H1 (cell line): ENCODE measurements at regions not wholly inside any gene's neighbourhood (a gene's known extent, or its start where the extent isn't known, plus 50 kb on each side); places are given as distances from the start of the nearest gene placed in this dataset.

ENCODE experiments used
- CTCF ChIA-PET: fragments of 300-600 bp; sonication (Branson Sonifier 250); formaldehyde crosslinking; loops from one replicate; lab custom pipeline; 2021; ENCODE audit not compliant: partially characterized antibody; lab: Charles Lee
- POLR2A ChIA-PET: fragments of 300-600 bp; sonication (Branson Sonifier 250); formaldehyde crosslinking; loops from one replicate; lab custom pipeline; 2021; ENCODE audit warnings: inconsistent platforms; ENCODE audit not compliant: partially characterized antibody; lab: Charles Lee
- DNase-seq, 2 experiments: peaks; one replicate each; pipeline versions ENCODE4 v3.0.0 to v3.0.0-alpha.2; 2010 to 2022; ENCODE audit warnings: low spot score in 2 of 2, low read depth in 1 of 2, mixed read lengths in 1 of 2
- FAIRE-seq: peaks from 2 replicates; lab custom pipeline; 2011; peaks lifted over from hg19 to GRCh38; lab: Jason Lieb, UNC
- H2AFZ ChIP-seq: 2 replicates; pipeline ENCODE4 v1.8.1; 2012; ENCODE audit warnings: low read length, inconsistent platforms
- H2AK5ac ChIP-seq: 2 replicates; pipeline ENCODE4 v1.6.1; 2013; ENCODE audit warnings: low read depth, low read length
- H2BK120ac ChIP-seq: replicated peaks from 2 replicates; pipeline ENCODE3; 2013; ENCODE audit warnings: low read depth, low read length, inconsistent platforms
- H2BK12ac ChIP-seq: 2 replicates; pipeline ENCODE4 v1.6.1; 2013; ENCODE audit warnings: low read depth, low read length
- H2BK15ac ChIP-seq: 2 replicates; pipeline ENCODE4 v1.6.1; 2013; ENCODE audit warnings: low read length
- H2BK20ac ChIP-seq: 2 replicates; pipeline ENCODE4 v1.6.1; 2013; ENCODE audit warnings: low read length
- H2BK5ac ChIP-seq: 2 replicates; pipeline ENCODE4 v1.6.1; 2013; ENCODE audit warnings: low read depth, low read length
- H3K14ac ChIP-seq: 2 replicates; pipeline ENCODE4 v1.6.1; 2013; ENCODE audit warnings: inconsistent platforms; ENCODE audit not compliant: insufficient read length
- H3K18ac ChIP-seq: 2 replicates; pipeline ENCODE4 v1.6.1; 2013; ENCODE audit warnings: low read length; ENCODE audit errors: extremely low read depth
- H3K23ac ChIP-seq: 2 replicates; pipeline ENCODE4 v1.6.1; 2013; ENCODE audit warnings: inconsistent platforms; ENCODE audit not compliant: insufficient read length
- H3K23me2 ChIP-seq: 2 replicates; pipeline ENCODE4 v1.6.1; 2013; ENCODE audit warnings: low read depth, low read length
- H3K27ac ChIP-seq: 2 replicates; pipeline ENCODE4 v1.6.1; 2011; ENCODE audit warnings: low read depth, low read length, inconsistent platforms
- H3K27me3 ChIP-seq, 4 experiments: replicated peaks in 1 of 4; 1 replicate in 1 of 4; 2 replicates in 3 of 4; pipeline versions ENCODE4 v1.6.1 to v1.8.1; 2011 to 2013; ENCODE audit warnings: low read length in 3 of 4, mild to moderate bottlenecking in 3 of 4, inconsistent platforms in 2 of 4, mixed read lengths in 2 of 4, moderate library complexity in 1 of 4; ENCODE audit not compliant: control insufficient read depth in 3 of 4, insufficient read depth in 3 of 4; ENCODE audit errors: extremely low read depth in 1 of 4
- H3K36me3 ChIP-seq, 4 experiments: 2 replicates each; pipeline versions ENCODE4 v1.6.1 to v1.8.1; 2011 to 2013; ENCODE audit warnings: mild to moderate bottlenecking in 4 of 4, low read length in 3 of 4, moderate library complexity in 2 of 4, control low read depth in 1 of 4, inconsistent platforms in 1 of 4; ENCODE audit not compliant: insufficient read depth in 4 of 4, control insufficient read depth in 2 of 4
- H3K4ac ChIP-seq: replicated peaks from 2 replicates; pipeline ENCODE3; 2013; ENCODE audit warnings: low read length, low read depth, mixed read lengths, inconsistent platforms; ENCODE audit not compliant: insufficient read length
- H3K4me1 ChIP-seq, 4 experiments: replicated peaks in 1 of 4; 1 replicate in 1 of 4; 2 replicates in 3 of 4; pipeline versions ENCODE4 v1.6.1 to v1.8.1; 2011 to 2013; ENCODE audit warnings: low read length in 3 of 4, inconsistent platforms in 2 of 4, mixed read lengths in 1 of 4; ENCODE audit not compliant: insufficient read depth in 4 of 4, control insufficient read depth in 3 of 4
- H3K4me2 ChIP-seq, 2 experiments: 2 replicates each; pipeline versions ENCODE4 v1.6.1 to v1.8.1; 2011 to 2013; ENCODE audit warnings: low read depth in 2 of 2, low read length in 2 of 2, control low read depth in 1 of 2, inconsistent platforms in 1 of 2, mild to moderate bottlenecking in 1 of 2; ENCODE audit not compliant: insufficient read depth in 1 of 2
- H3K4me3 ChIP-seq, 4 experiments: fragments of 200-600, 300-600 bp in 1 of 4; sonication (generic), shearing (Covaris generic), sonication (Bioruptor Twin) in 1 of 4; 2 replicates each; pipeline versions ENCODE4 v1.5.1 to v1.8.1; 2011 to 2016; ENCODE audit warnings: low read length in 4 of 4, low read depth in 3 of 4, control low read depth in 2 of 4, inconsistent platforms in 2 of 4, mild to moderate bottlenecking in 2 of 4, mixed read lengths in 1 of 4, moderate library complexity in 1 of 4; ENCODE audit not compliant: insufficient read depth in 2 of 4; ENCODE audit errors: extremely low read depth in 1 of 4
- H3K56ac ChIP-seq: replicated peaks from 2 replicates; pipeline ENCODE3; 2013; ENCODE audit warnings: low read depth, mild to moderate bottlenecking, mixed read lengths, low read length, inconsistent platforms; ENCODE audit not compliant: insufficient read length
- H3K79me1 ChIP-seq: 2 replicates; pipeline ENCODE4 v1.6.1; 2013; ENCODE audit warnings: low read depth, low read length, control low read depth
- H3K79me2 ChIP-seq, 2 experiments: 2 replicates each; pipeline versions ENCODE4 v1.6.1 to v1.8.1; 2012 to 2013; ENCODE audit warnings: low read length in 2 of 2, mild to moderate bottlenecking in 2 of 2, inconsistent platforms in 1 of 2; ENCODE audit not compliant: insufficient read depth in 2 of 2, control insufficient read depth in 1 of 2
- H3K9ac ChIP-seq, 4 experiments: replicated peaks in 1 of 4; 1 replicate in 1 of 4; 2 replicates in 3 of 4; pipeline versions ENCODE4 v1.6.1 to v1.8.1; 2011 to 2013; ENCODE audit warnings: low read depth in 3 of 4, low read length in 3 of 4, control low read depth in 2 of 4, mild to moderate bottlenecking in 2 of 4, moderate library complexity in 2 of 4, inconsistent platforms in 1 of 4; ENCODE audit errors: extremely low read depth in 1 of 4
- H3K9me3 ChIP-seq, 2 experiments: 2 replicates each; pipeline versions ENCODE4 v1.6.1 to v1.8.1; 2012 to 2013; ENCODE audit warnings: mild to moderate bottlenecking in 2 of 2, moderate library complexity in 2 of 2, control low read depth in 1 of 2, inconsistent platforms in 1 of 2, low read depth in 1 of 2, low read length in 1 of 2, mixed read lengths in 1 of 2; ENCODE audit not compliant: insufficient read depth in 2 of 2
- H4K20me1 ChIP-seq, 2 experiments: replicated peaks in 1 of 2; 2 replicates each; pipeline versions ENCODE3 to v1.8.1; 2011 to 2013; ENCODE audit warnings: inconsistent platforms in 2 of 2, low read length in 2 of 2, mild to moderate bottlenecking in 1 of 2; ENCODE audit not compliant: insufficient read depth in 2 of 2, control insufficient read depth in 1 of 2
- H4K5ac ChIP-seq: 2 replicates; pipeline ENCODE4 v1.6.1; 2013; ENCODE audit warnings: low read length, low read depth, mixed read lengths, inconsistent platforms; ENCODE audit not compliant: insufficient read length
- H4K8ac ChIP-seq: 2 replicates; pipeline ENCODE4 v1.8.0; 2013; ENCODE audit warnings: mild to moderate bottlenecking, moderate library complexity, low read length, inconsistent platforms; ENCODE audit not compliant: insufficient read depth; ENCODE audit errors: extremely low read depth
- H4K91ac ChIP-seq: replicated peaks from 2 replicates; pipeline ENCODE3; 2013; ENCODE audit warnings: low read length, mixed read lengths, inconsistent platforms; ENCODE audit not compliant: insufficient read length
- CBX8 ChIP-seq: fragments of 300-800, 300-1000 bp; sonication (generic); IDR thresholded peaks from 2 replicates; pipeline ENCODE4 v1.7.1; 2016; ENCODE audit warnings: low read depth, low read length, borderline replicate concordance
- HDAC6 ChIP-seq: IDR thresholded peaks from one replicate; pipeline ENCODE4 v1.7.1; 2012; ENCODE audit warnings: low read depth, mild to moderate bottlenecking, inconsistent platforms, low read length, moderate library complexity
- JUN ChIP-seq: IDR thresholded peaks from 2 replicates; pipeline ENCODE4 v1.6.1; 2011; ENCODE audit warnings: low read depth, mild to moderate bottlenecking, improper control_type of control experiment, low read length
- JUND ChIP-seq: IDR thresholded peaks from 2 replicates; pipeline ENCODE4 v1.6.1; 2011; ENCODE audit warnings: mild to moderate bottlenecking, improper control_type of control experiment, low read length
- KDM5A ChIP-seq: fragments of 200-600 bp; IDR thresholded peaks from 2 replicates; pipeline ENCODE4 v1.7.1; 2012; ENCODE audit warnings: mild to moderate bottlenecking, low read length, inconsistent platforms, mixed read lengths
- MAFK ChIP-seq: IDR thresholded peaks from 2 replicates; pipeline ENCODE4 v1.6.1; 2012; ENCODE audit warnings: low read depth, mild to moderate bottlenecking, improper control_type of control experiment, low read length
- POU5F1 ChIP-seq: IDR thresholded peaks from 2 replicates; pipeline ENCODE4 v1.6.1; 2011; ENCODE audit warnings: low read depth, mild to moderate bottlenecking, low read length, moderate library complexity
- RBBP5 ChIP-seq: IDR thresholded peaks from 2 replicates; pipeline ENCODE4 v1.7.1; 2012; ENCODE audit warnings: low read depth, mild to moderate bottlenecking, inconsistent platforms, low read length, moderate library complexity, borderline replicate concordance
- SIRT6 ChIP-seq: IDR thresholded peaks from one replicate; pipeline ENCODE4 v1.7.1; 2012; ENCODE audit warnings: low read length, inconsistent platforms
- SP1 ChIP-seq: IDR thresholded peaks from 2 replicates; pipeline ENCODE4 v1.6.1; 2011; ENCODE audit warnings: low read depth, low read length
- SP4 ChIP-seq: IDR thresholded peaks from 2 replicates; pipeline ENCODE4 v1.6.1; 2012; ENCODE audit warnings: low read length, inconsistent platforms
- SRF ChIP-seq: IDR thresholded peaks from 2 replicates; pipeline ENCODE4 v1.6.1; 2011; ENCODE audit warnings: mild to moderate bottlenecking, low read depth, low read length, moderate library complexity
- TAF1 ChIP-seq: IDR thresholded peaks from 2 replicates; pipeline ENCODE4 v1.6.1; 2011; ENCODE audit warnings: mild to moderate bottlenecking, low read depth, low read length
- TBP ChIP-seq: IDR thresholded peaks from 2 replicates; pipeline ENCODE4 v1.6.1; 2011; ENCODE audit warnings: low read depth, low read length, improper control_type of control experiment
- ZNF274 ChIP-seq: IDR thresholded peaks from 2 replicates; pipeline ENCODE4 v1.7.0; 2012; ENCODE audit warnings: low read length, borderline replicate concordance; ENCODE audit errors: extremely low read depth
- WGBS, 2 experiments: shearing (Covaris generic) in 1 of 2; methylation state at CpG; one replicate each; pipeline versions ENCODE4 v1.1.6 to v1.1.7; 2013 to 2015; ENCODE audit warnings: low lambda C conversion rate in 2 of 2, mixed read lengths in 2 of 2, inconsistent platforms in 1 of 2, low coverage in 1 of 2, missing lambda C conversion rate in 1 of 2; ENCODE audit not compliant: insufficient replicate concordance in 2 of 2, insufficient coverage in 1 of 2, insufficient read length in 1 of 2; ENCODE audit errors: extremely low coverage in 1 of 2, missing lambda C conversion rate in 1 of 2; 5-methylcytosine and 5-hydroxymethylcytosine counted together
- TF ChIP-seq, protein P1 (sequence below): IDR thresholded peaks from 2 replicates; pipeline ENCODE4 v1.6.1; 2011; ENCODE audit warnings: low read length, improper control_type of control experiment

DNA sequence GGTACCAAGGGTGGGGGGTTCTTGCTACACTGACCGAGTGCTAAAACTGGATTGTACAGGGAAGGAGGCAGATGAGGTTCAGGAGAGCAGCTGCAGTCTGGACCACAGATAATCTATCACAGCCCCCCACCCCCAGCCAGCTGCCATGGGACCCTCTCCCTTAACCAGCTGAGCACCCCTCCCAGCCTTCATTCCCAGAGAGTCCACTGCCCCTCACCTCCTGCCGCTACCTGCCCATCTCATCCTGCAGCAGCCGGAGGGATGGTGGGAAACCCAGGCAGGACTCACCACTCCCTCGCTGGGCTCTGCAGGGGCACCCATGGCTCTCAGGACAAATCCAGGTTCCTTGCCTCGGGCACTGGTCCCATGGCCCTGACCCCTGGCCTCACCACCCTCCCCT is 66.7 kb downstream of the MRPL36 start:
- ChIA-PET CTCF (interaction anchor here (1.1 to 1.2 kb wide), 2 partner anchors 9 to 75 kb away, joined by 3 read pairs; no protein-coding TSS in a partner anchor), POLR2A (no interaction called here)
- DNase-seq, result no peak
- H3K14ac ChIP-seq, result no peak overlapping the region
- no peaks in the 10 kb centered on the region for H3K27me3 ChIP-seq
- H3K4me2 ChIP-seq, result no peak overlapping the region
- no peak overlapping the region for H2AFZ ChIP-seq
- no peak overlapping the region for H2BK15ac ChIP-seq
- no peak overlapping the region for H2BK12ac ChIP-seq
- H3K4me1 ChIP-seq, result no peaks in the 10 kb centered on the region; a peak in 1 of 7 replicates
- H3K79me2 ChIP-seq, result no peaks in the 10 kb centered on the region
- no peak overlapping the region for H3K56ac ChIP-seq
- H3K36me3 ChIP-seq, result no peaks in the 10 kb centered on the region
- no peak overlapping the region for H4K5ac ChIP-seq
- H2AK5ac ChIP-seq, result no peak overlapping the region
- no peak overlapping the region for H2BK120ac ChIP-seq
- no peak overlapping the region for H3K18ac ChIP-seq
- WGBS, 2 experiments, result 87% methylated on average over 3 of the region's 5 CpGs; no CpG with 5 or more reads in 1 of the 2 experiments
- H3K4ac ChIP-seq, result no peak overlapping the region
- H3K9me3 ChIP-seq, result no peaks in the 10 kb centered on the region
- no peaks in the 10 kb centered on the region for H4K20me1 ChIP-seq
- no peak overlapping the region for H3K9ac ChIP-seq
- H2BK20ac ChIP-seq, result no peak overlapping the region
- no peak for FAIRE-seq
- H3K79me1 ChIP-seq, result no peaks in the 10 kb centered on the region
- no peak overlapping the region for H4K8ac ChIP-seq
- no peak overlapping the region for H3K4me3 ChIP-seq
- no peak overlapping the region for H3K23ac ChIP-seq
- H3K23me2 ChIP-seq, result no peaks in the 10 kb centered on the region
- no peak overlapping the region for H3K27ac ChIP-seq
- no peak overlapping the region for H4K91ac ChIP-seq
- H2BK5ac ChIP-seq, result no peak overlapping the region
- no peak for TF ChIP-seq JUND
- TF ChIP-seq MAFK, result no peak
- no peak for TF ChIP-seq JUN
- no peak for TF ChIP-seq TBP
- no peak for TF ChIP-seq ZNF274
- TF ChIP-seq RBBP5, result no peak
- TF ChIP-seq, protein P1, sequence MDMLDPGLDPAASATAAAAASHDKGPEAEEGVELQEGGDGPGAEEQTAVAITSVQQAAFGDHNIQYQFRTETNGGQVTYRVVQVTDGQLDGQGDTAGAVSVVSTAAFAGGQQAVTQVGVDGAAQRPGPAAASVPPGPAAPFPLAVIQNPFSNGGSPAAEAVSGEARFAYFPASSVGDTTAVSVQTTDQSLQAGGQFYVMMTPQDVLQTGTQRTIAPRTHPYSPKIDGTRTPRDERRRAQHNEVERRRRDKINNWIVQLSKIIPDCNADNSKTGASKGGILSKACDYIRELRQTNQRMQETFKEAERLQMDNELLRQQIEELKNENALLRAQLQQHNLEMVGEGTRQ, result no peak
- TF ChIP-seq TAF1, result no peak
- TF ChIP-seq SP1, result no peak
- no peak for TF ChIP-seq SRF
- TF ChIP-seq SP4, result no peak
- TF ChIP-seq SIRT6, result no peak
- TF ChIP-seq HDAC6, result no peak
- TF ChIP-seq KDM5A, result no peak
- no peak for TF ChIP-seq POU5F1
- no peak for TF ChIP-seq CBX8
